Cardiac fibroblast (primary cell): ENCODE measurements at regions not wholly inside any gene's neighbourhood (a gene's known extent, or its start where the extent isn't known, plus 50 kb on each side); places are given as distances from the start of the nearest gene placed in this dataset.

Experiments
- DNase-seq, 2 donors: peaks; one replicate each; pipeline versions ENCODE4 v3.0.0 to v3.0.0-alpha.2; 2010; ENCODE audit warnings: low read depth in 2 of 2
- H3K4me3 ChIP-seq, 2 donors: replicated peaks in 1 of 2; 1 replicate in 1 of 2; 2 replicates in 1 of 2; pipeline ENCODE4 v1.5.1; 2011; ENCODE audit warnings: low read depth in 2 of 2, low read length in 2 of 2, mild to moderate bottlenecking in 2 of 2, moderate library complexity in 1 of 2
- CTCF ChIP-seq: IDR thresholded peaks from one replicate; pipeline ENCODE4 v1.5.1; 2011; ENCODE audit warnings: low read depth, mild to moderate bottlenecking, low read length, inconsistent platforms

- no peak overlapping the region for H3K4me3 ChIP-seq
- TF ChIP-seq CTCF: no peak
- no peak for DNase-seq
Observed at GRCh38 chr22:49176956-49177355, 650.7 kb downstream of the BRD1 start.

GRCh38 chr22:49170053-49170452 is 657.6 kb downstream of the BRD1 start:
- no peak for TF ChIP-seq CTCF
- H3K4me3 ChIP-seq: no peak overlapping the region
- DNase-seq: no peak

GRCh38 chr22:49169074-49169744 is 658.5 kb downstream of the BRD1 start:
- H3K4me3 ChIP-seq: no peak overlapping the region
- no peak for TF ChIP-seq CTCF
- no peak for DNase-seq

- DNase-seq: no peak
- TF ChIP-seq CTCF: no peak
- no peak overlapping the region for H3K4me3 ChIP-seq
Observed at GRCh38 chr22:49168219-49168813, 659.4 kb downstream of the BRD1 start.

DNA sequence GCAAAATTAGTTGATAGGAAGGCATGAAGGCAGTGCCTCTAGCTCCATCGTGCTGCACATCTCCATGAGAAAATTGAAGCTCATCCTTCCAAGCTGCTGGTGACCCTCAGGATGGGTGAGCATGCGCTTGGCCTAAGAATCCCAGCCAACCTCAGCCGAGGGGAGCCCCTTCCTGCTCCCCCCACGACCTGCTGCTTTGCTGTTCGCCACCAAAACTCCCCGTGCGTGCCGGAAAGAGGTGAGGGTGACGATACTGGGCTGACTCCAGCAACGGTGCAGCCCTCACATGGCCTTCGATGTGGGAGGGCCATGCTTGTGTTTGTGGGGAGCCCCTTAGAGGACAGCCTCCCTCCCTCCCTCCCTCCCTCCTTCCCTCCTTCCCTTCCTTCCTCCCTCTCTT is 660.9 kb downstream of the BRD1 start:
- DNase-seq: no peak
- no peak for TF ChIP-seq CTCF
- no peak overlapping the region for H3K4me3 ChIP-seq

DNA sequence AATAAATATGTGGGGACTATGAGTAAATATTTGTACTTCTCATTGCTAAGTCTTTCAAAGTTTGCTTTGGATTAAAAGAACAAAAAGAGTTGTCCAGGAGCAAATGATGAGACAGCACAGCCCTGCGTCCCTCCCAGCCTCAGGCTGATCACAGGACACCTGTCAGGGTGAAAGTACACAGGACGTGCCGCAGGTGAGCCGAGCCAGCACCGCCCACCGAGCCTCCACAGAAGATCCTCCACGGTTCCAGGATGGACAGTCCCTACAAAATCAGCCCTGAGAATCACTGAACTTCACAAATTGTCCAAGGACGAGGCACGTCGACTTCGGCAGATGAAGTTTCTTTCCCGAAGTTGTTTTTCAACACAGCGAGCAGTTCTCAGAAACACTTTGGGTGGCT is 661.5 kb downstream of the BRD1 start:
- DNase-seq: no peak
- H3K4me3 ChIP-seq: no peak overlapping the region
- TF ChIP-seq CTCF: no peak
